ENCODE measurements at regions not wholly inside any gene's neighbourhood (a gene's known extent, or its start where the extent isn't known, plus 50 kb on each side); places are given as distances from the start of the nearest gene placed in this dataset.

- no peaks in the 10 kb centered on the region for H3K4me1 ChIP-seq
- no peak overlapping the region for H3K27ac ChIP-seq
- H3K36me3 ChIP-seq, result no peaks in the 10 kb centered on the region
- no peak overlapping the region for H3K4me3 ChIP-seq
- no peak for DNase-seq
- no peaks in the 10 kb centered on the region for H3K9me3 ChIP-seq (replicated peaks)
- no peaks in the 10 kb centered on the region for H3K27me3 ChIP-seq
Measured at GRCh38 chr15:29403772-29404171, 134.2 kb upstream of the NSMCE3 start.

DNA sequence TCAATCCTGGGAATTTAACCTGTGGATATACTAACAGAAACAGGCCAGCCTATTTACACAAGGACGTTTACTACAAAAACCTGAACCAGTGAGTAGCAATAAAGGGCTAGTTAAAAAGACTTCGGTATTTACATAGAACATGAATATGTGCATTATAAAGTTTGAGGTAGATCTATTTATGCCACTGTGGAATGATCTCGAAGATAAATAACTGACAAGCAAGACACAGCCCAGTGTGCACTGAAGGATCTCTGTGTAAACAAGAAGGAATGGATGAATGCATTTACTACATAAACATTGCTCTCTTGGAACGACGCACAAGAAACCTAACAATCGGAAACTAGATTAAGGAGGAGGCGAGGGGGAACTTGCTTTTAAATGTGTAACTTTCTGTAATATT lies 132.0 kb upstream of the NSMCE3 start:
- Histone ChIP-seq H3K4me1 (no peaks in the 10 kb centered on the region), H3K4me3 (no peak overlapping the region), H3K9me3 (replicated peaks) (no peaks in the 10 kb centered on the region), H3K36me3 (no peaks in the 10 kb centered on the region), H3K27me3 (no peaks in the 10 kb centered on the region), H3K27ac (no peak overlapping the region)
- DNase-seq, result no peak

DNA sequence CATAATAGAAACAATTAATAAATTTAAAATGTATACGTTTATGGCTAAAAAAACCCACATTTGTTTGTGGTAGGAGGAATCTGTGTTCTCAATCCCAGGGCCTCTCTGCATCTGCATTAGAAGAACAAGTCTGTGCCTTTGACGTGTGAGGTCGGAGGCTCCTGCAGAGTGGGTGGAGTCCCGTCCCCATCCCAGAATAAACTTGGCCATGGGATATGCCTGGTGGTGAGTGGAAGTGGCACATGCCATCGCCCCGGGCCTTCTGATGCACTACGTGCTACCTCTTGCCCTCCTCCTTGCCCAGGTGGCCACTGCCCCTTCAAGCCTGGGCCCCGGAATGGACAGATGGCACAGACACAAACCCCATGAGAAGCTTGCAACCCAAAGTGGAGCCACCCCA lies 131.1 kb upstream of the NSMCE3 start:
- Histone ChIP-seq H3K9me3 (replicated peaks) (no peaks in the 10 kb centered on the region), H3K27me3 (no peaks in the 10 kb centered on the region), H3K36me3 (no peaks in the 10 kb centered on the region), H3K4me1 (no peaks in the 10 kb centered on the region), H3K4me3 (no peak overlapping the region), H3K27ac (no peak overlapping the region)
- no peak for DNase-seq

GRCh38 chr15:29398907-29399306 lies 129.3 kb upstream of the NSMCE3 start:
- Histone ChIP-seq H3K27me3 (no peaks in the 10 kb centered on the region), H3K27ac (no peak overlapping the region), H3K4me3 (no peak overlapping the region), H3K9me3 (replicated peaks) (no peaks in the 10 kb centered on the region), H3K4me1 (no peaks in the 10 kb centered on the region), H3K36me3 (no peaks in the 10 kb centered on the region)
- no peak for DNase-seq

DNA sequence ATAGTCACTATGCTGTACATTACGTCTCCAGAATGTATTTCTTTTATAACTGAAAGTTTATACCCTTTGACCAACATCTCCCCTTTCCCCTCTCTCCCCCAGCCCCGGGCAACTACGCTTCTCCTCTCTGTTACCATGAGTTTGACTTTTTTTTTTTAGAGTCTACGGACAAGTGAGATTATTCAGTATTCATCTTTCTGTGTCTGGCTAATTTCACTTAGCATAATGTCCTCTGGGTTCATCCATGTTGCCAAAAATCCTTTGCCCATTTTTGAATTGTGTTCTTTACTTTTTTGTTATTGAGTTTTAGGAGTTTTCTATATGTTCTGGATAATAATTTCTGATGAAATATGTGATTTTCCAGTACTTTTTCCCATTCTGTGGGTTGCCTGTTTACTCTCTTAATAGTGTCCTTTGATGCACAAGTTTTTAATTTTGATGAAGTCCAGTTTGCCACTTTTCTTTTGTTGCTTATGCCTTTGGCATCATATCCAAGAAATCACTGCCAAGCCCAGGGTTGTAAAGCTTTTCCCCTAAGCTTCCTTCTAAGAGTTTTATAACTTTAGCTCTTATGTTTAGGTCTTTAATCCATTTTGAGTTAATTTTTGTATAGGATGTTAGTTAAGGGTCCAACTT lies 126.7 kb upstream of the NSMCE3 start:
- Histone ChIP-seq H3K4me1 (no peaks in the 10 kb centered on the region), H3K9me3 (replicated peaks) (0 out of 2 replicates have a peak, but pooled peaks cover 2% of the 10 kb centered on the region), H3K4me3 (no peak overlapping the region), H3K27ac (no peak overlapping the region), H3K36me3 (no peaks in the 10 kb centered on the region), H3K27me3 (no peaks in the 10 kb centered on the region)
- no peak for DNase-seq

DNA sequence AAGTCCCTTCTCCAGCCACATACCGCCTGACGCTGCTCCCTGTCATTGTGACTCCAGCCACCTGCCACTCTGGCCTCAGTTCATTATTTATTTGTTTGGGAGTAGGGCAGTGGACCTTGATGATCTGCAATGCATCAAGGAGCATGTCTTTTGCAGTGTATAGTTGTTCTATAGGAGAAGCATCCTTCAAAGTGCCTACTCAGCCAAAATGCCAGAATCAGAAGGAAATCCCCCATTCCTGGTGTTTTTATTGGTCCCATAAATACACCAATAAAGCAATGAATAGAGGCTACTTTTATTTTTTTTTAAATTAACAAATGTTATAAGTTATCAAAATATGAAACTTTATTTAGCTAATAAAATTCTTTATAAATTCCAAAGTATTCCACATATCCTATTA lies 123.8 kb upstream of the NSMCE3 start:
- H3K4me1 ChIP-seq, result no peaks in the 10 kb centered on the region
- H3K27me3 ChIP-seq, result no peaks in the 10 kb centered on the region
- H3K4me3 ChIP-seq, result no peak overlapping the region
- no peak overlapping the region for H3K27ac ChIP-seq
- DNase-seq, result no peak
- H3K9me3 ChIP-seq (replicated peaks), result 0 out of 2 replicates have a peak, but pooled peaks cover 2% of the 10 kb centered on the region
- no peaks in the 10 kb centered on the region for H3K36me3 ChIP-seq

DNA sequence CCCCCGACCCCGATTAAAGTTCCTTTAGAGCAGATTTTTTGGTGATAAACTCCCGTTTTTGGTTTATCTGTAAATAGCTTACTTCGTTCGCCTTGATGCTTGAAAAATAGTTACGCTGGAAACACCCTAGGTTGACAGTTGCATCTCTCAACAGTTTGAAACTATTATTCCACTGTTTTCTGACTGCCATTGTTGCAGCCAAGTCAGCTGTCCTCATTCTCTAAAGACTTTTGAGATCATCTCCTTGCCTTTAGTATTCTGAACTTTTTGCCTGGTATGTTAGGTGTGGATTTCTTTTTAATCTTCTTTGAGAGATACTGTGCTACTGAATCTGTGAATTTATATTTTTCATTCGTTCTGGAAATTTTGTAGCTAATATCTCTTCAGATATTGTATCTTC lies 122.7 kb upstream of the NSMCE3 start:
- no peaks in the 10 kb centered on the region for H3K4me1 ChIP-seq
- H3K9me3 ChIP-seq (replicated peaks), result 0 out of 2 replicates have a peak, but pooled peaks cover 2% of the 10 kb centered on the region
- H3K27me3 ChIP-seq, result no peaks in the 10 kb centered on the region
- no peak overlapping the region for H3K27ac ChIP-seq
- DNase-seq, result no peak
- no peaks in the 10 kb centered on the region for H3K36me3 ChIP-seq
- no peak overlapping the region for H3K4me3 ChIP-seq

DNA sequence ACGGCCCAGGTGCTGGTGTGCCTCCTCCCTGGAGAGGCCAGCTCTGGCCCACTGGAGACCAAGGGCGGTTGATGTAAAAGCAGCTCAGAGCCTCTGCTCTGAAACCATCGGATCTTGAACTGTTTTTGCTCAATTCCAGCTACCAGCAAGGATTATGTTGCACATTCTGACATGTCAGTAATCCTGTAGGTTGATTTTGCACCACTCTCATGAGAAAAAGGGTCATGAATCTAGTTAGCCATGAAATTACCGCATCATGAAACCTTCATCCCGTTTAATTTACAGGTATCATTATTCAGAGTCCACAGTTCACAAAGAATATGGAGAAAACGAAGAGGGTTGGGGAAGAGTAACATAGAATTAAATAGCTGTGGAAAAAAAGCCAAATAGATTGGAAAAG lies 120.4 kb upstream of the NSMCE3 start:
- DNase-seq, result no peak
- H3K27me3 ChIP-seq, result no peaks in the 10 kb centered on the region
- no peak overlapping the region for H3K27ac ChIP-seq
- H3K4me1 ChIP-seq, result no peaks in the 10 kb centered on the region
- H3K9me3 ChIP-seq (replicated peaks), result 0 out of 2 replicates have a peak, but pooled peaks cover 2% of the 10 kb centered on the region
- H3K36me3 ChIP-seq, result no peaks in the 10 kb centered on the region
- no peak overlapping the region for H3K4me3 ChIP-seq

- Histone ChIP-seq H3K27me3 (no peaks in the 10 kb centered on the region), H3K36me3 (no peaks in the 10 kb centered on the region), H3K27ac (no peak overlapping the region), H3K9me3 (replicated peaks) (no peaks in the 10 kb centered on the region), H3K4me1 (no peaks in the 10 kb centered on the region), H3K4me3 (no peak overlapping the region)
- DNase-seq, result no peak
Measured at GRCh38 chr15:29386523-29386922, 116.9 kb upstream of the NSMCE3 start.

DNA sequence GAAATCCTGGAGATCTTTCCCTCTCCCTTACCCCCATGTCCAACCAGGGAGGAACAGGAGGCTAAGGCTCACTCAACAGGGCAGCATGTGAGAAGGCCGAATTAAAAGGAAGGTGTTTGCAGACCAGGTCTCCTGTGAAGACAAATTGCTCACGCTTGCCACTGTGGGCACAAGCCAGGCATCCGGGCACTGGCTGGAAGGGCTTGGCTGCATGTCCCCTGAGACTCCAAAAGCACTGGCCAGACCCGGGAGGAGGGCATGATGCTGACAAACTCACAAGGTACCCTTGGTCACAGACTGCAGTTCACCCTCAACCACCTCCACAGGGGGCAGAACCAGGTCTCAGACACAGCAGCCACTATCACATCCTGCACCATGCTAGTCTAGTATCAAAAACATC lies 113.7 kb upstream of the NSMCE3 start:
- Histone ChIP-seq H3K27me3 (no peaks in the 10 kb centered on the region), H3K27ac (no peak overlapping the region), H3K4me1 (no peaks in the 10 kb centered on the region; the same call in 1 of the 2 replicates), H3K4me3 (no peak overlapping the region), H3K9me3 (replicated peaks) (no peaks in the 10 kb centered on the region), H3K36me3 (no peaks in the 10 kb centered on the region)
- no peak for DNase-seq

DNA sequence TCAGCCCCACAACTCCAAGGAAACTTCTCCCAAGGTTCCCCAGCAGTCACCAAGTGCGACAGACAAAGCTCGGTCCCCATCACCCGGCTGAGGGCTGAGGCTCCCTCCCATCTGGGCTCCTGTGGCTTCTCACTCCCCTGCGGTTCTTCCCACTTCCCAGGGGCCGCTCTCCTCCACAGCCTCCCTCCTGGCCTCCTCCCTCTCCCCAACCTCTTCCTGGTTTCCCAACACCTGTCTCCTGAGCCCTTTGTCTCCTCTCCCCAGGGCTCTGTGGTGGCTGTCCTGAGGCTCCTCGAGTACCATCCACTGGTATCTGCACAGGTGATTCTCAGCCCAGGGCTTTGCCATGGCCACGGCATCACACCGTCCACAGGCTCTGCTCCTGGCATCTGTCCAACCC lies 113.2 kb upstream of the NSMCE3 start:
- H3K36me3 ChIP-seq, result no peaks in the 10 kb centered on the region
- H3K27me3 ChIP-seq, result no peaks in the 10 kb centered on the region
- no peak overlapping the region for H3K4me3 ChIP-seq
- no peaks in the 10 kb centered on the region for H3K9me3 ChIP-seq (replicated peaks)
- H3K4me1 ChIP-seq, result no peaks in the 10 kb centered on the region; the same call in 1 of the 2 replicates
- H3K27ac ChIP-seq, result no peak overlapping the region
- DNase-seq, result peak in 1 of 2 experiments; percentile 18

DNA sequence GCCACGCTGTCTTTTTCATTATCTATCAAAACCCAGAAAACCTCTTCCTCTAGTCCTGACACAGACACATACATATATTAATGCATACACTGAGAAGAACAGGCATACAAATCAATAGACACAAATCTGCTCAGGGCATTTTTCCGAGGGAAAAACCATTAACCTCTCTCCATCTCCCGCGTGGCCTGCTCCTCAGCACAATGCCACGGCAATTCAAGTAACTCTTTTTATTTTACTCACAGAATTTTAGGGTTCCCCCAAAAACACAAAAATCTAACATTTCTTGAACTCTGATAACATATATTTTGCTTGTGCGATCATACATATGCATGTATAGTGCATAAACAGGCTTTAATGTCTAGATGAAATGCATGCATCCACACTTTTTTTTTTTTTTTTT lies 110.8 kb upstream of the NSMCE3 start:
- H3K36me3 ChIP-seq, result no peaks in the 10 kb centered on the region
- DNase-seq, result no peak
- no peaks in the 10 kb centered on the region for H3K27me3 ChIP-seq
- H3K4me3 ChIP-seq, result no peak overlapping the region
- H3K27ac ChIP-seq, result no peak overlapping the region
- H3K4me1 ChIP-seq, result no peaks in the 10 kb centered on the region; the same call in 1 of the 2 replicates
- H3K9me3 ChIP-seq (replicated peaks), result no peaks in the 10 kb centered on the region

DNA sequence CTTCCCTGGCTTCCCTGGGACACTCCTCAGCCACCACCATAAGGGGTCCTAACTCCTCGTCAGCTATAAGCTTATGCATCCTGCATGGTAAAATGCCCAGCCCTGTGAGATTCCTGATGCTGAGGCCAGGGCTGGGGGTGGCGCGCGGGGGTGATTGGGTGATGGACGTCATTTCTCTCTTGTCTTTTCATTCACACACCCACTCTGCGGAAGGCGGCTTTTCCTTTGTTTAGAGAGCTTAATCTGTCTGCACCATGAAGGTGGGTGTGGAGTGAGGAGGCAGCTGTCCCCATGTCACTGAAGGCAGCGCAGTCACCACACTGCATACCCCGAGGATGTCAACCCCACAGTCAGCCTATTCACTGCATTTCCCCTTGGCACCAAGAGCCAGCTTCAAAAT lies 110.0 kb upstream of the NSMCE3 start:
- H3K36me3 ChIP-seq, result no peaks in the 10 kb centered on the region
- H3K4me3 ChIP-seq, result no peak overlapping the region
- no peak overlapping the region for H3K27ac ChIP-seq
- no peaks in the 10 kb centered on the region; the same call in 1 of the 2 replicates for H3K4me1 ChIP-seq
- peak; percentile 21 to 28 for DNase-seq
- no peaks in the 10 kb centered on the region for H3K9me3 ChIP-seq (replicated peaks)
- no peaks in the 10 kb centered on the region for H3K27me3 ChIP-seq

DNA sequence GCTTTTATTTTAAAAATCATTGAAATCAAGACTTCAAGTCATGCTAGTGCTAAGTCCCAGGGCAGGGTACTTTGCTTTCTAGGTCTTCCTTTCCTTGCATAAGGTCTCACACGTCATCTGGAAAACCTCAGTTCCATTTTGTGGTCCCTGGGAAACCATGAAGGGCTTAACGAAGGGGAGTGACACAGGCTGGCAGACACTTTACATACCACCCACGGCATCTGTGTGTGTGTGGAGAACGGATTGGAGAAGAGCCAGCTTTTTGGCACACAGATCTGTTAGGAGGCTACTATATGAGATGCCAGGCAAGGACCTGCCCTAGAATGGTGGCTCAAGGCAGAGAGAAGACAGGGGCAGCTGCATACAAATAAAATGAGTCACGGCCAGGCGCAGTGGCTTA lies 107.5 kb upstream of the NSMCE3 start:
- Histone ChIP-seq H3K27ac (no peak overlapping the region), H3K27me3 (no peaks in the 10 kb centered on the region), H3K9me3 (replicated peaks) (no peaks in the 10 kb centered on the region), H3K36me3 (no peaks in the 10 kb centered on the region), H3K4me1 (no peaks in the 10 kb centered on the region; the same call in 1 of the 2 replicates), H3K4me3 (no peak overlapping the region)
- peak; percentile 17 to 53 for DNase-seq

GRCh38 chr15:29376590-29376989 lies 107.0 kb upstream of the NSMCE3 start:
- H3K4me3 ChIP-seq, result no peak overlapping the region
- no peaks in the 10 kb centered on the region; the same call in 1 of the 2 replicates for H3K4me1 ChIP-seq
- no peak overlapping the region for H3K27ac ChIP-seq
- no peaks in the 10 kb centered on the region for H3K9me3 ChIP-seq (replicated peaks)
- no peak for DNase-seq
- H3K36me3 ChIP-seq, result no peaks in the 10 kb centered on the region
- H3K27me3 ChIP-seq, result no peaks in the 10 kb centered on the region

DNA sequence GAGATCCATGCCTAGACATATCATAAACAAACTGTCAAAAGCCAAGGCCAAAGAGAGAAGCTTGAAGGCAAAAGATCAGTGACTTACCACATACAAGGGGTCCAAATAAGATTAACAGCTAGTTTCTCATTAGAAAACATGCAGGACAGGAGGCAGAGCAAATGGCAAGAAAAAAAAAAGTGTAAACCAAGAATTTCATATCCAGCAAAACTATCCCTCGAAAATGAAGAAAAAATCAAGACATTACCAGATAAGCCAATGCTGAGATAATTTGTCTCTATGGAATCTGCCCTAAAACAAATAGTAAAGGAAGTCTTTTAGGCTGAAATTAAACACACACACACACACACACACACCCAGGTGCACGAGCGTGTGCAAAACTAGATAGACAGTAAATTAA lies 99.6 kb upstream of the NSMCE3 start:
- DNase-seq, result no peak
- Histone ChIP-seq H3K36me3 (no peaks in the 10 kb centered on the region), H3K9me3 (replicated peaks) (no peaks in the 10 kb centered on the region), H3K27me3 (no peaks in the 10 kb centered on the region), H3K4me1 (no peaks in the 10 kb centered on the region), H3K27ac (no peak overlapping the region), H3K4me3 (no peak overlapping the region)

Data from SJCRH30 (cell line).